H9 (cell line): ENCODE measurements at regions not wholly inside any gene's neighbourhood (a gene's known extent, or its start where the extent isn't known, plus 50 kb on each side); places are given as distances from the start of the nearest gene placed in this dataset.

Experiments used
- DNase-seq: peaks from one replicate; pipeline ENCODE4 v3.0.0-alpha.2; 2017
- H2AFZ ChIP-seq: one replicate; pipeline ENCODE4 v1.6.1; 2013; ENCODE audit warnings: mild to moderate bottlenecking, low read length, control low read depth, moderate library complexity
- H2AK5ac ChIP-seq: 2 replicates; pipeline ENCODE4 v1.6.1; 2013; ENCODE audit warnings: low read length, control low read depth, mixed read lengths; ENCODE audit not compliant: insufficient read length
- H2BK120ac ChIP-seq: one replicate; pipeline ENCODE4 v1.6.1; 2013; ENCODE audit warnings: low read depth, mild to moderate bottlenecking, low read length, control low read depth, inconsistent platforms; ENCODE audit not compliant: poor library complexity, severe bottlenecking
- H2BK12ac ChIP-seq: 2 replicates; pipeline ENCODE4 v1.6.1; 2013; ENCODE audit warnings: low read length, control low read depth, mixed read lengths, low read depth; ENCODE audit not compliant: insufficient read length
- H2BK15ac ChIP-seq: 2 replicates; pipeline ENCODE4 v1.6.1; 2013; ENCODE audit warnings: low read depth, low read length, control low read depth
- H2BK20ac ChIP-seq: one replicate; pipeline ENCODE4 v1.6.1; 2013; ENCODE audit warnings: low read depth, mild to moderate bottlenecking, low read length, control low read depth, inconsistent platforms; ENCODE audit not compliant: poor library complexity, severe bottlenecking
- H2BK5ac ChIP-seq: 2 replicates; pipeline ENCODE4 v1.6.1; 2013; ENCODE audit warnings: low read length, control low read depth, mixed read lengths; ENCODE audit not compliant: insufficient read length
- H3K14ac ChIP-seq: 2 replicates; pipeline ENCODE4 v1.6.1; 2013; ENCODE audit warnings: low read length, control low read depth; ENCODE audit not compliant: insufficient read depth
- H3K18ac ChIP-seq: 2 replicates; pipeline ENCODE4 v1.6.1; 2013; ENCODE audit warnings: low read depth, mild to moderate bottlenecking, mixed read lengths, low read length, control low read depth; ENCODE audit not compliant: insufficient read length
- H3K23ac ChIP-seq: 2 replicates; pipeline ENCODE4 v1.6.1; 2013; ENCODE audit warnings: low read length, control low read depth, mixed read lengths, low read depth; ENCODE audit not compliant: insufficient read length
- H3K23me2 ChIP-seq: 2 replicates; pipeline ENCODE4 v1.6.1; 2013; ENCODE audit warnings: low read depth, mild to moderate bottlenecking, mixed read lengths, low read length, control low read depth; ENCODE audit not compliant: insufficient read length, poor library complexity, severe bottlenecking
- H3K27ac ChIP-seq: 2 replicates; pipeline ENCODE4 v1.5.1; 2013; ENCODE audit warnings: low read length, control low read depth, mixed read lengths, low read depth; ENCODE audit not compliant: insufficient read length
- H3K27me3 ChIP-seq: 2 replicates; pipeline ENCODE4 v1.6.1; 2013; ENCODE audit warnings: low read length, control low read depth, inconsistent platforms; ENCODE audit not compliant: insufficient read depth
- H3K4ac ChIP-seq: 2 replicates; pipeline ENCODE4 v1.6.1; 2013; ENCODE audit warnings: low read depth, mild to moderate bottlenecking, control low read depth, inconsistent platforms, low read length, moderate library complexity
- H3K4me1 ChIP-seq: 2 replicates; pipeline ENCODE4 v1.6.1; 2013; ENCODE audit warnings: low read length, control low read depth, inconsistent platforms; ENCODE audit not compliant: insufficient read depth
- H3K4me2 ChIP-seq: 2 replicates; pipeline ENCODE4 v1.6.1; 2013; ENCODE audit warnings: low read length, control low read depth, mixed read lengths; ENCODE audit not compliant: insufficient read length, insufficient read depth
- H3K56ac ChIP-seq: 2 replicates; pipeline ENCODE4 v1.6.1; 2013; ENCODE audit warnings: low read depth, mild to moderate bottlenecking, mixed read lengths, low read length, control low read depth; ENCODE audit not compliant: insufficient read length
- H3K79me1 ChIP-seq: 2 replicates; pipeline ENCODE4 v1.6.1; 2013; ENCODE audit warnings: low read depth, mild to moderate bottlenecking, moderate library complexity, low read length, control low read depth, inconsistent platforms; ENCODE audit not compliant: insufficient read depth, poor library complexity, severe bottlenecking
- H3K79me2 ChIP-seq: 2 replicates; pipeline ENCODE4 v1.6.1; 2013; ENCODE audit warnings: low read length, control low read depth, inconsistent platforms; ENCODE audit not compliant: insufficient read depth
- H3K9ac ChIP-seq: 2 replicates; pipeline ENCODE4 v1.6.1; 2013; ENCODE audit warnings: low read length, control low read depth, mixed read lengths; ENCODE audit not compliant: insufficient read length; ENCODE audit errors: extremely low read depth
- H3K9me3 ChIP-seq: one replicate; pipeline ENCODE4 v1.6.1; 2013; ENCODE audit warnings: low read depth, low read length, inconsistent platforms; ENCODE audit not compliant: control insufficient read depth
- H3T11ph ChIP-seq: one replicate; pipeline ENCODE4 v1.6.1; 2013; ENCODE audit warnings: mild to moderate bottlenecking, low read length, control low read depth, inconsistent platforms
- H4K20me1 ChIP-seq: one replicate; pipeline ENCODE4 v1.6.1; 2013; ENCODE audit not compliant: control insufficient read depth, insufficient read length, insufficient read depth
- H4K5ac ChIP-seq: 2 replicates; pipeline ENCODE4 v1.6.1; 2013; ENCODE audit warnings: low read depth, mild to moderate bottlenecking, mixed read lengths, low read length, control low read depth; ENCODE audit not compliant: insufficient read length
- H4K8ac ChIP-seq: replicated peaks from 2 replicates; pipeline ENCODE4 v1.6.1; 2013; ENCODE audit warnings: low read length, control low read depth, mixed read lengths, low read depth; ENCODE audit not compliant: insufficient read length
- H4K91ac ChIP-seq: 2 replicates; pipeline ENCODE4 v1.6.1; 2013; ENCODE audit warnings: low read depth, mild to moderate bottlenecking, moderate library complexity, mixed read lengths, low read length, control low read depth; ENCODE audit not compliant: insufficient read length
- H3K27ac Mint-ChIP-seq, 3 experiments: 2 replicates in 2 of 3; 3 replicates in 1 of 3; pipeline ENCODE4 v1.8.0; 2020 to 2021; ENCODE audit warnings: mixed read lengths in 3 of 3, mild to moderate bottlenecking in 1 of 3, moderate library complexity in 1 of 3
- H3K27me3 Mint-ChIP-seq: 2 replicates; pipeline ENCODE4 v1.8.0; 2021; ENCODE audit warnings: low read depth, mild to moderate bottlenecking, moderate library complexity, mixed read lengths
- H3K36me3 Mint-ChIP-seq, 3 experiments: 2 replicates in 2 of 3; 3 replicates in 1 of 3; pipeline ENCODE4 v1.8.0; 2020 to 2021; ENCODE audit warnings: low read depth in 3 of 3, mixed read lengths in 3 of 3; ENCODE audit not compliant: insufficient read depth in 1 of 3
- H3K4me1 Mint-ChIP-seq, 2 experiments: 2 replicates each; pipeline ENCODE4 v1.8.0; 2020; ENCODE audit warnings: mixed read lengths in 2 of 2
- H3K4me3 Mint-ChIP-seq, 2 experiments: 2 replicates in 1 of 2; 3 replicates in 1 of 2; pipeline ENCODE4 v1.8.0; 2020 to 2021; ENCODE audit warnings: mild to moderate bottlenecking in 2 of 2, mixed read lengths in 2 of 2, moderate library complexity in 1 of 2
- H3K9me3 Mint-ChIP-seq, 2 experiments: 2 replicates in 1 of 2; 3 replicates in 1 of 2; pipeline ENCODE4 v1.8.0; 2020; ENCODE audit warnings: mild to moderate bottlenecking in 2 of 2, mixed read lengths in 2 of 2, moderate library complexity in 1 of 2
- CTCF ChIP-seq: fragments of 200-600 bp; sonication (generic); conservative IDR thresholded peaks from 3 replicates; pipeline ENCODE4 v1.8.0; 2021; ENCODE audit warnings: antibody characterized with exemption, mild to moderate bottlenecking
- WGBS: extraction: QIAGEN DNeasy Blood & Tissue Kit; methylation state at CpG from one replicate; pipeline ENCODE4 v1.1.7; 2013; ENCODE audit warnings: missing lambda C conversion rate, low lambda C conversion rate, mixed read lengths; ENCODE audit not compliant: insufficient read length; ENCODE audit errors: extremely low coverage; 5-methylcytosine and 5-hydroxymethylcytosine counted together

GRCh38 chr6:141667580-141668309 is 465.0 kb upstream of the GJE1 start:
- H2AK5ac ChIP-seq = no peak overlapping the region
- no peak overlapping the region for H4K91ac ChIP-seq
- H4K20me1 ChIP-seq = no peaks in the 10 kb centered on the region
- H3K56ac ChIP-seq = no peak overlapping the region
- no peaks in the 10 kb centered on the region for H3K4me1 ChIP-seq
- no peak overlapping the region for H3K18ac ChIP-seq
- DNase-seq = no peak
- H3K79me2 ChIP-seq = no peaks in the 10 kb centered on the region
- no peak overlapping the region for H3K23ac ChIP-seq
- H3K4me2 ChIP-seq = no peak overlapping the region
- H2BK120ac ChIP-seq = no peak overlapping the region
- H2BK5ac ChIP-seq = no peak overlapping the region
- H3K79me1 ChIP-seq = no peaks in the 10 kb centered on the region
- H3K14ac ChIP-seq = no peak overlapping the region
- H2BK12ac ChIP-seq = no peak overlapping the region
- H3K23me2 ChIP-seq = no peaks in the 10 kb centered on the region
- no peak for TF ChIP-seq CTCF
- H3K27me3 Mint-ChIP-seq = no peaks in the 10 kb centered on the region
- H3K27ac ChIP-seq = no peak overlapping the region
- H3K4me3 Mint-ChIP-seq = no peak overlapping the region
- no peaks in the 10 kb centered on the region for H3K9me3 ChIP-seq
- H3K4me1 Mint-ChIP-seq = 0 out of 4 replicates have a peak, but pooled peaks cover 0 to 2% of the 10 kb centered on the region in 2 experiments
- no peak overlapping the region for H2BK15ac ChIP-seq
- no peak overlapping the region for H3K9ac ChIP-seq
- no peak overlapping the region for H3T11ph ChIP-seq
- H3K36me3 Mint-ChIP-seq = peaks cover 0 to 4% (median 0%) of the 10 kb centered on the region in 3 experiments; a peak in 1 of 7 replicates
- H2AFZ ChIP-seq = no peak overlapping the region
- H2BK20ac ChIP-seq = no peak overlapping the region
- 0 out of 5 replicates have a peak, but pooled peaks cover 0 to 2% of the 10 kb centered on the region in 2 experiments for H3K9me3 Mint-ChIP-seq
- H3K27me3 ChIP-seq = no peaks in the 10 kb centered on the region
- no CpG with 5 or more reads among the region's 3 CpGs for WGBS
- peak overlapping the region in 1 of 3 experiments; percentile 71; a peak in 1 of 7 replicates for H3K27ac Mint-ChIP-seq
- no peak overlapping the region for H3K4ac ChIP-seq
- no peak overlapping the region for H4K8ac ChIP-seq
- H4K5ac ChIP-seq = no peak overlapping the region
